H9 (cell line): ENCODE measurements at regions not wholly inside any gene's neighbourhood (a gene's known extent, or its start where the extent isn't known, plus 50 kb on each side); places are given as distances from the start of the nearest gene placed in this dataset.

Source experiments
- DNase-seq: peaks from one replicate; pipeline ENCODE4 v3.0.0-alpha.2; 2017
- H2AFZ ChIP-seq: one replicate; pipeline ENCODE4 v1.6.1; 2013; ENCODE audit warnings: mild to moderate bottlenecking, low read length, control low read depth, moderate library complexity
- H2AK5ac ChIP-seq: 2 replicates; pipeline ENCODE4 v1.6.1; 2013; ENCODE audit warnings: low read length, control low read depth, mixed read lengths; ENCODE audit not compliant: insufficient read length
- H2BK120ac ChIP-seq: one replicate; pipeline ENCODE4 v1.6.1; 2013; ENCODE audit warnings: low read depth, mild to moderate bottlenecking, low read length, control low read depth, inconsistent platforms; ENCODE audit not compliant: poor library complexity, severe bottlenecking
- H2BK12ac ChIP-seq: 2 replicates; pipeline ENCODE4 v1.6.1; 2013; ENCODE audit warnings: low read length, control low read depth, mixed read lengths, low read depth; ENCODE audit not compliant: insufficient read length
- H2BK15ac ChIP-seq: 2 replicates; pipeline ENCODE4 v1.6.1; 2013; ENCODE audit warnings: low read depth, low read length, control low read depth
- H2BK20ac ChIP-seq: one replicate; pipeline ENCODE4 v1.6.1; 2013; ENCODE audit warnings: low read depth, mild to moderate bottlenecking, low read length, control low read depth, inconsistent platforms; ENCODE audit not compliant: poor library complexity, severe bottlenecking
- H2BK5ac ChIP-seq: 2 replicates; pipeline ENCODE4 v1.6.1; 2013; ENCODE audit warnings: low read length, control low read depth, mixed read lengths; ENCODE audit not compliant: insufficient read length
- H3K14ac ChIP-seq: 2 replicates; pipeline ENCODE4 v1.6.1; 2013; ENCODE audit warnings: low read length, control low read depth; ENCODE audit not compliant: insufficient read depth
- H3K18ac ChIP-seq: 2 replicates; pipeline ENCODE4 v1.6.1; 2013; ENCODE audit warnings: low read depth, mild to moderate bottlenecking, mixed read lengths, low read length, control low read depth; ENCODE audit not compliant: insufficient read length
- H3K23ac ChIP-seq: 2 replicates; pipeline ENCODE4 v1.6.1; 2013; ENCODE audit warnings: low read length, control low read depth, mixed read lengths, low read depth; ENCODE audit not compliant: insufficient read length
- H3K23me2 ChIP-seq: 2 replicates; pipeline ENCODE4 v1.6.1; 2013; ENCODE audit warnings: low read depth, mild to moderate bottlenecking, mixed read lengths, low read length, control low read depth; ENCODE audit not compliant: insufficient read length, poor library complexity, severe bottlenecking
- H3K27ac ChIP-seq: 2 replicates; pipeline ENCODE4 v1.5.1; 2013; ENCODE audit warnings: low read length, control low read depth, mixed read lengths, low read depth; ENCODE audit not compliant: insufficient read length
- H3K27me3 ChIP-seq: 2 replicates; pipeline ENCODE4 v1.6.1; 2013; ENCODE audit warnings: low read length, control low read depth, inconsistent platforms; ENCODE audit not compliant: insufficient read depth
- H3K4ac ChIP-seq: 2 replicates; pipeline ENCODE4 v1.6.1; 2013; ENCODE audit warnings: low read depth, mild to moderate bottlenecking, control low read depth, inconsistent platforms, low read length, moderate library complexity
- H3K4me1 ChIP-seq: 2 replicates; pipeline ENCODE4 v1.6.1; 2013; ENCODE audit warnings: low read length, control low read depth, inconsistent platforms; ENCODE audit not compliant: insufficient read depth
- H3K4me2 ChIP-seq: 2 replicates; pipeline ENCODE4 v1.6.1; 2013; ENCODE audit warnings: low read length, control low read depth, mixed read lengths; ENCODE audit not compliant: insufficient read length, insufficient read depth
- H3K56ac ChIP-seq: 2 replicates; pipeline ENCODE4 v1.6.1; 2013; ENCODE audit warnings: low read depth, mild to moderate bottlenecking, mixed read lengths, low read length, control low read depth; ENCODE audit not compliant: insufficient read length
- H3K79me1 ChIP-seq: 2 replicates; pipeline ENCODE4 v1.6.1; 2013; ENCODE audit warnings: low read depth, mild to moderate bottlenecking, moderate library complexity, low read length, control low read depth, inconsistent platforms; ENCODE audit not compliant: insufficient read depth, poor library complexity, severe bottlenecking
- H3K79me2 ChIP-seq: 2 replicates; pipeline ENCODE4 v1.6.1; 2013; ENCODE audit warnings: low read length, control low read depth, inconsistent platforms; ENCODE audit not compliant: insufficient read depth
- H3K9ac ChIP-seq: 2 replicates; pipeline ENCODE4 v1.6.1; 2013; ENCODE audit warnings: low read length, control low read depth, mixed read lengths; ENCODE audit not compliant: insufficient read length; ENCODE audit errors: extremely low read depth
- H3K9me3 ChIP-seq: one replicate; pipeline ENCODE4 v1.6.1; 2013; ENCODE audit warnings: low read depth, low read length, inconsistent platforms; ENCODE audit not compliant: control insufficient read depth
- H3T11ph ChIP-seq: one replicate; pipeline ENCODE4 v1.6.1; 2013; ENCODE audit warnings: mild to moderate bottlenecking, low read length, control low read depth, inconsistent platforms
- H4K20me1 ChIP-seq: one replicate; pipeline ENCODE4 v1.6.1; 2013; ENCODE audit not compliant: control insufficient read depth, insufficient read length, insufficient read depth
- H4K5ac ChIP-seq: 2 replicates; pipeline ENCODE4 v1.6.1; 2013; ENCODE audit warnings: low read depth, mild to moderate bottlenecking, mixed read lengths, low read length, control low read depth; ENCODE audit not compliant: insufficient read length
- H4K8ac ChIP-seq: replicated peaks from 2 replicates; pipeline ENCODE4 v1.6.1; 2013; ENCODE audit warnings: low read length, control low read depth, mixed read lengths, low read depth; ENCODE audit not compliant: insufficient read length
- H4K91ac ChIP-seq: 2 replicates; pipeline ENCODE4 v1.6.1; 2013; ENCODE audit warnings: low read depth, mild to moderate bottlenecking, moderate library complexity, mixed read lengths, low read length, control low read depth; ENCODE audit not compliant: insufficient read length
- H3K27ac Mint-ChIP-seq, 3 experiments: 2 replicates in 2 of 3; 3 replicates in 1 of 3; pipeline ENCODE4 v1.8.0; 2020 to 2021; ENCODE audit warnings: mixed read lengths in 3 of 3, mild to moderate bottlenecking in 1 of 3, moderate library complexity in 1 of 3
- H3K27me3 Mint-ChIP-seq: 2 replicates; pipeline ENCODE4 v1.8.0; 2021; ENCODE audit warnings: low read depth, mild to moderate bottlenecking, moderate library complexity, mixed read lengths
- H3K36me3 Mint-ChIP-seq, 3 experiments: 2 replicates in 2 of 3; 3 replicates in 1 of 3; pipeline ENCODE4 v1.8.0; 2020 to 2021; ENCODE audit warnings: low read depth in 3 of 3, mixed read lengths in 3 of 3; ENCODE audit not compliant: insufficient read depth in 1 of 3
- H3K4me1 Mint-ChIP-seq, 2 experiments: 2 replicates each; pipeline ENCODE4 v1.8.0; 2020; ENCODE audit warnings: mixed read lengths in 2 of 2
- H3K4me3 Mint-ChIP-seq, 2 experiments: 2 replicates in 1 of 2; 3 replicates in 1 of 2; pipeline ENCODE4 v1.8.0; 2020 to 2021; ENCODE audit warnings: mild to moderate bottlenecking in 2 of 2, mixed read lengths in 2 of 2, moderate library complexity in 1 of 2
- H3K9me3 Mint-ChIP-seq, 2 experiments: 2 replicates in 1 of 2; 3 replicates in 1 of 2; pipeline ENCODE4 v1.8.0; 2020; ENCODE audit warnings: mild to moderate bottlenecking in 2 of 2, mixed read lengths in 2 of 2, moderate library complexity in 1 of 2
- whole genome bisulfite sequencing: extraction: QIAGEN DNeasy Blood & Tissue Kit; methylation state at CpG from one replicate; pipeline ENCODE4 v1.1.7; 2013; ENCODE audit warnings: missing lambda C conversion rate, low lambda C conversion rate, mixed read lengths; ENCODE audit not compliant: insufficient read length; ENCODE audit errors: extremely low coverage; 5-methylcytosine and 5-hydroxymethylcytosine counted together
- TF ChIP-seq, protein P1 (sequence below): fragments of 200-600 bp; sonication (generic); conservative IDR thresholded peaks from 3 replicates; pipeline ENCODE4 v1.8.0; 2021; ENCODE audit warnings: antibody characterized with exemption, mild to moderate bottlenecking

DNA sequence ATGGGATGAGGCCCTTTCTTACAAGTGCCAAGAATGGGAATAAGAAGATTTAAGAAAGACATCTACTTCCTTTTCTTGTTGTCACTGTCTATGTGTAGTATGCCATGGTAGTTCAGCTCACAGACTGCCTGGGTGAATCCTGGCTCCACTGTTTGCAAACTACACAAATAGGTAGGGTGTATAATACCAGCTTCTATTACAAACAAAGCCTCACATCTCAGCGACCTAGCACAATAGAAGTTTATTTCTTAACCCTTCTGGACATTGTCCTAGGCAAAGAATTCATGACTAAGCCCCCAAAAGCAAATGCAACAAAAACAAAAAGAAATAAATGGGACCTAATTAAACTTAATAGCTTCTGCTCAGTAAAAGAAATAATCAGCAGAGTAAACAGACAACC, 74.5 kb downstream of the LINC00237 start:
- Histone ChIP-seq H2BK20ac (no peak overlapping the region), H3K4me2 (no peak overlapping the region), H4K20me1 (no peaks in the 10 kb centered on the region), H3K27me3 (no peaks in the 10 kb centered on the region), H3K14ac (no peak overlapping the region), H3K23me2 (no peaks in the 10 kb centered on the region), H2BK12ac (no peak overlapping the region), H2BK120ac (no peak overlapping the region), H4K8ac (no peak overlapping the region), H3K23ac (no peak overlapping the region), H2BK5ac (no peak overlapping the region), H2AK5ac (no peak overlapping the region), H3K56ac (no peak overlapping the region), H3K9me3 (no peaks in the 10 kb centered on the region), H3K79me2 (no peaks in the 10 kb centered on the region), H4K91ac (no peak overlapping the region), H3K4me1 (no peaks in the 10 kb centered on the region), H2BK15ac (no peak overlapping the region), H3T11ph (no peak overlapping the region), H4K5ac (no peak overlapping the region), H3K9ac (no peak overlapping the region), H2AFZ (no peak overlapping the region), H3K4ac (no peak overlapping the region), H3K27ac (no peak overlapping the region), H3K18ac (no peak overlapping the region), H3K79me1 (no peaks in the 10 kb centered on the region)
- Mint-ChIP-seq H3K4me1 (peaks cover 6 to 14% of the 10 kb centered on the region in 2 experiments), H3K27ac (no peak overlapping the region), H3K36me3 (no peaks in the 10 kb centered on the region; a peak in 1 of 7 replicates), H3K4me3 (no peak overlapping the region), H3K9me3 (no peaks in the 10 kb centered on the region), H3K27me3 (peaks cover 2% of the 10 kb centered on the region; the same call in 1 of the 2 replicates)
- TF ChIP-seq, protein P1, sequence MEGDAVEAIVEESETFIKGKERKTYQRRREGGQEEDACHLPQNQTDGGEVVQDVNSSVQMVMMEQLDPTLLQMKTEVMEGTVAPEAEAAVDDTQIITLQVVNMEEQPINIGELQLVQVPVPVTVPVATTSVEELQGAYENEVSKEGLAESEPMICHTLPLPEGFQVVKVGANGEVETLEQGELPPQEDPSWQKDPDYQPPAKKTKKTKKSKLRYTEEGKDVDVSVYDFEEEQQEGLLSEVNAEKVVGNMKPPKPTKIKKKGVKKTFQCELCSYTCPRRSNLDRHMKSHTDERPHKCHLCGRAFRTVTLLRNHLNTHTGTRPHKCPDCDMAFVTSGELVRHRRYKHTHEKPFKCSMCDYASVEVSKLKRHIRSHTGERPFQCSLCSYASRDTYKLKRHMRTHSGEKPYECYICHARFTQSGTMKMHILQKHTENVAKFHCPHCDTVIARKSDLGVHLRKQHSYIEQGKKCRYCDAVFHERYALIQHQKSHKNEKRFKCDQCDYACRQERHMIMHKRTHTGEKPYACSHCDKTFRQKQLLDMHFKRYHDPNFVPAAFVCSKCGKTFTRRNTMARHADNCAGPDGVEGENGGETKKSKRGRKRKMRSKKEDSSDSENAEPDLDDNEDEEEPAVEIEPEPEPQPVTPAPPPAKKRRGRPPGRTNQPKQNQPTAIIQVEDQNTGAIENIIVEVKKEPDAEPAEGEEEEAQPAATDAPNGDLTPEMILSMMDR: no peak
- no CpG with 5 or more reads among the region's 1 CpG for WGBS
- DNase-seq: no peak
